ENCODE measurements at regions not wholly inside any gene's neighbourhood (a gene's known extent, or its start where the extent isn't known, plus 50 kb on each side); places are given as distances from the start of the nearest gene placed in this dataset.
"Not testable (repeated sequence)": the region's sequence is repeated elsewhere in the genome, so short reads cannot be mapped to it uniquely, and the experiment has no call there.

GRCh38 chr14:66009089-66009488, 477.1 kb upstream of the CCDC196 start:
- DNase-seq = peak in 4 of 58 donors; percentile 1 to 21 (median 2)

GRCh38 chr14:66010695-66011094, 475.5 kb upstream of the CCDC196 start:
- no peak for DNase-seq

GRCh38 chr14:66011855-66012254, 474.3 kb upstream of the CCDC196 start:
- no peak for DNase-seq

- not testable (repeated sequence) for DNase-seq
These were observed 472.6 kb upstream of the CCDC196 start for GRCh38 chr14:66013607-66014006.

GRCh38 chr14:66015071-66015780, 470.9 kb upstream of the CCDC196 start:
- no peak for DNase-seq

GRCh38 chr14:66017927-66018326, 468.2 kb upstream of the CCDC196 start:
- DNase-seq = no peak

- no peak for DNase-seq
These were observed 463.6 kb upstream of the CCDC196 start for GRCh38 chr14:66022526-66022925.

- no peak for DNase-seq
These were observed 460.4 kb upstream of the CCDC196 start for GRCh38 chr14:66025779-66026178.

GRCh38 chr14:66031981-66032380, 454.2 kb upstream of the CCDC196 start:
- not testable (repeated sequence) for DNase-seq

- DNase-seq = no peak
These were observed 453.4 kb upstream of the CCDC196 start for GRCh38 chr14:66032800-66033199.

- DNase-seq = no peak
These were observed 449.6 kb upstream of the CCDC196 start for GRCh38 chr14:66036547-66036946.

GRCh38 chr14:66037361-66037760, 448.8 kb upstream of the CCDC196 start:
- peak in 2 of 58 donors; percentile 1 for DNase-seq

GRCh38 chr14:66038212-66038611, 448.0 kb upstream of the CCDC196 start:
- DNase-seq = peak in 1 of 58 donors; percentile 1

- DNase-seq = peak in 16 of 58 donors; percentile 1 to 30 (median 6)
These were observed 447.6 kb upstream of the CCDC196 start for GRCh38 chr14:66038618-66039017.

GRCh38 chr14:66039495-66039894, 446.7 kb upstream of the CCDC196 start:
- DNase-seq = no peak

GRCh38 chr14:66041582-66041981, 444.6 kb upstream of the CCDC196 start:
- DNase-seq = no peak

- no peak for DNase-seq
These were observed 442.2 kb upstream of the CCDC196 start for GRCh38 chr14:66043921-66044320.

- no peak for DNase-seq
These were observed 440.6 kb upstream of the CCDC196 start for GRCh38 chr14:66045572-66046021.

GRCh38 chr14:66046035-66046434, 440.1 kb upstream of the CCDC196 start:
- DNase-seq = no peak

GRCh38 chr14:66046591-66046990, 439.6 kb upstream of the CCDC196 start:
- DNase-seq = no peak

- no peak for DNase-seq
These were observed 429.8 kb upstream of the CCDC196 start for GRCh38 chr14:66056268-66056907.

- no peak for DNase-seq
These were observed 429.1 kb upstream of the CCDC196 start for GRCh38 chr14:66056926-66057552.

All from anterior cingulate cortex (tissue), 58 donors.